Stimulated activated CD4-positive, alpha-beta T cell treated with anti-CD3 and anti-CD28 coated beads, TNF-alpha, amount 100 ng/mL, for 24 hours (primary cell): ENCODE measurements at regions not wholly inside any gene's neighbourhood (a gene's known extent, or its start where the extent isn't known, plus 50 kb on each side); places are given as distances from the start of the nearest gene placed in this dataset.

Experiments used
- DNase-seq, 3 experiments: peaks; one replicate each; pipeline ENCODE4 v3.0.0-alpha.2; 2020; ENCODE audit warnings: low read depth in 3 of 3

DNA sequence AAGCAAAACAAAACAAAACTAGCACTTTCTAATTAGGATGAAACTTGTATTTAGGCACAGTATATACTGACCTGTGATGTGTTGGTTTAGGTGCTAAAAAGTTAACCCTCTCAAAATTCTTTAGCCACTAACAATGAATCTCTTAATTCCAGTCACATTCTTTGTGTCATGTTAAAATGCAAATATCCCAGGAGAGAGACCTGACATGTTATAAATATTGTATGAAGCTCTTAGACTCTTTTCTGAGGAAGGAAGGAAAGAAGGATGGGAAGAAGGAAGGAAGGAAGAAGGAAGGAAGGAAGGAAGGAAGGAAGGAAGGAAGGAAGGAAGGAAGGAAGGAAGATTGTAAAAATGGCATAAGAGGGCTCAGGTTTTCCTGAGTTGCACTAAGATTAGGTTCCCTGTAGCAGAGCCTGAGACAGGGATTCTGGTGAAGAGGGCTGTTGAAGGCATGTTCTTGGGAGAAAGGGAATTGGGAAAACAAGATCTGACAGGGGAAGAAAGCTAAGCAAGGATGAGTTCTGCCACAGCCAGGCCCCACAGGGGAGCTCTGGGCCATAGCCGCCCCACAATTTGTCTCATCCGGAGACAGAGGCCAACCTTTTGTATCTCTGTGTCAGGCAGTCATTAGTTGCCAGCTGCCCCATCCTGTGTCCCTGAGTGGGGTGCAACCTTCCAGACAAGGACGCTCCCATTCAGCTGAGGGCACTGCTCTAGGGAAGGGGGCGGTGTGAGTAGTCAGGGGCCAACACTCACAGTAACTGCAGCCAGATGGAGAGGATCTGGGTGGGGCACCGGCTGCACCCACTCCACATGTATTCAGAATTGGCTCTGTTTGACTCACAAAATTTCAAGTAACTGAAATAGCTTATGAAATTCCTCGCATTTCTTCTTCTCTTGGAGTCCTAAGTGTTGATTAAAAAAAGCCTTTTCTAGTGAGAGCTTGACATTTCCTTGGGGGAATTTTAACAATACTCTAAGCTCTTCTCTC lies 189.3 kb upstream of the ARG1 start:
- DNase-seq: no peak

DNA sequence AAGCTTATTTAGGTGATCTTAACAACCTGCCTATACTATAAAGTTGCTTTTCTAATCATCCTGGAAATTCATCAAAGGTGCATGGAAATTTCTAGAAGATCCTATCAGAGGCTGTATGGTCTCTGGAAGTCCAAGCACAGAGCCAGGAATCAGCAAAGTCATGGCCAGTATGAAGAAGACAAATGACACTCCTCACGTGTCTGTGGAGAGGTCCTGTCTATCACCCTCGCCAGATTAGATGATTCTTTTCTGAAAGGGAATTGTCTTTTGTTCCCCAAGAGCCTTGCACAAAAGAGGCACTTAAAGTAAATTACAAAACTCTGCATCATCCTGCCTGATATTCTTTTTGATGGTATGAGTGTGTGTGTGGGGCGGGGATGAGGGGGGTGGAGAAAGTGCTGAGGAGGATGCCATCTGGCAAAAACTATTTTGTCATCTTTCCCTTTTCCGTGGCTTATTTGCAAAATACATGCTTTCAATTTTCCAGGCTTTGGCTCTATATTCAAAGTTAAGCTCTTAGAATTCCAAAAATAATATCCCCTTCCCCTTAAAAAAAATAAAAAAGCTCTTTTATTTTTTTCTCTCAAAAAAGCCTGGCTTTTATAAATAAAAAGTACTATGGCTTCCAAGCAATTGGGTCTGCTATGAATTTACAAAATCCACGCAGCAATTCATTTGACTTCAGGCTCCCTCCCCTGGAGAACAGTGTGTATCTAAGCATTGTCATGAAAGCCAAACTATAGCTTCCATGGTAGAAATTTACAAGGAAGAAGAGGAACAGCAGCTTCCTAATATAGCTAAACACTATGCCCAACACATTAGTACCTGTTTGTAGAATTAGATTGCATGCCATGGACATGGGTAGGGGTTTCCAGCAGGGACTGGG lies 185.2 kb upstream of the ARG1 start:
- no peak for DNase-seq

DNA sequence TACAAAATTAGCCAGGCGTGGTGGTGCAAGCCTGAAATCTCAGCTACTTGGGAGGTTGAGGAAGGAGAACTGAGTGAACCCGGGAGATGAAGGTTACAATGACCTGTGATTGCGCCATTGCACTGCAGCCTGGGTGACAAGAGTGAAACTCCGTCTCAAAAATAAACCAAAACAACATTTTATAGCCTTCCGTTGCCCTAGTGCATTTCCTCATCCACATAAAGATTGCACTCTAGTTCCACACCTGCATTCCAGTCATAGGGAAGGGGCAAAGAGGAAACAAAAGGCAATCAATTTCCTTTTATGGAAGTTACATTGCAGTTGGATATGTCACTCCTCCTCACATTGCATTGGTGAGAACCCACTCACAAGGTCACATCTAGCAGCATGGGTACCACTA lies 182.7 kb upstream of the ARG1 start:
- no peak for DNase-seq

DNA sequence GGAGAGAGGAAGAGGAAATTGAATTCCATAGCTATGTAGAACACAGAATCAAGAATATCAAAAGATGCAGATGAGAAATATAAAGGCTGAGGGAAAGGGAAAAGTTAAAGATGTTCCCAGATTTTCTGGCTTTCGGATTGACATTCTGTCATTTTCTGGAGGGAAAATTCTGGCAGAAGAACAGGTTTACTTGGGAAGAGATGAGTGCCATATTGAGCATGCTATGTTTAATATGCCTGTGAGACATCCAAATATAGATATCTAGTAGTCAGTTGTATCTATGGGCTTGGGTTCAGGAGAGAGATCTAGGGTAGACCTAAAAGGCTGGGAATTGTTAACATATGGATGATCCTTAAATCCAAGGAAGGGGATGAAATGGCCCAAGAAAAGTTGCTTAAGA lies 181.9 kb upstream of the ARG1 start:
- no peak for DNase-seq

DNA sequence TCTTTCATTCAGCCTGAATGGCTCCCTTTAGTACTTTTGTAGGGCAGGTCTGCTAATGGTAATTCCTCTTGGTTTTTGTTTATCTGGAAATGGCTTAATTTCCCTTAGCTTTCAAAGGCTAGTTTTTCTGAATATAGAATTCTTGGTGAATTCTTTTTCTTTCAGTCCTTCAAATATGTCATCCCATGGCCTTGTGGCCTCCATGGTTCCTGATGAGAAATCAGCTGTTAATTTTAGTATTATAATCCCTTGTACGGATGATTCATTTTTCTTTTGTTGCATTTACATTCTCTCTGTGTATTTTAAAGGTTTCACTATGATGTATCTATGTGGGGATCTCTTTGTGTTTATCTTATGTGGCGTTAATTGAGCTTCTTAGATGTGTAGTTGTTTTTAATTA lies 179.6 kb upstream of the ARG1 start:
- DNase-seq: no peak

DNA sequence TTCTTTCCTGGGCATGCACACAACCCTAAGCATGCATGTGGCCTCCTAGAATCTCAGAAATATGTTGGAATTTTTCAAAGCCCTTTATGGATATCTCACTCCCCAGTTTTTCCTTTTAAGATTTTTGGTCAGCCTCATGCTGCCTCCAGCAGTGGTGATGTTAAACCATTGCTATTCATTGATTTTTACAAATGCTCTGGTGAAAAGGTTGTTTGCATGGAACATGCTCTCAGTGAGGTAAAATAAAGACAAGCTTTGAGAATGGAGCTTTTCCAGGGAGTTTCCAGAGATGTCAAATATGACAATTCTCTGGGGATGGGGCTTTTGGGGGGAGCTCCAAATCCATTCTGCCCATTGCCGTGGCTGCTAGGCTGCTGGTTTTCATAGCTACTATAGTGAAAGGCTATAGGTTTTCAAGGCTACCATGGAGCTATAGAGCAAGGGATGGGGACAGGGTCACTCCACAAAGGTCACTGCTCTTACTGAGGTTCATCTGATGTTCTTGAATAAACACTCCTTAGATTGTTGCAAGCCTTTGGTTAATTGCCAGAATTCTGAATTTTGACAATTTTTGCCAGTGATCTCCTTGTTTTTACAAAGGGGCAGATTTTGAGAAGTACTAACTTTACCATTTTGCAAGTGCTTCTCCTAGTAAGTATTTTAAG lies 178.1 kb upstream of the ARG1 start:
- no peak for DNase-seq

DNA sequence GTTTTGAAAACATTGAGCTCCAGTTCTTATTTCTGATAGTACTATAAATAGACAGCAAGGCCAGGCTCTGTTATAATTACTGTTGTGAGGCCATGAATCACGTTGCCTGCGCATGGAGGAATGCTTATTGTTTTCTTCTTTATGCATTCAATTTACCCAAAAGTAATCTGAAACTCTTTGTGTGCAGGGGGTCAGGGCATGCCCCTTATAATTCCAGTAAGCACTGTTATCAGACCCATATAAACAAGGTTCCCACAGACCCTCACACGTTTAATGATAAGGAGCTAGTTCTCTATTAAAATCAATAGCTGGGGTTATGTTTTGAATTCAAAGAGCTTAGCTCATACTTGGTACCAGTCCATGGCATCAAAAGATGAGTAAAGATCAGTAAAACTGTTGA lies 174.8 kb upstream of the ARG1 start:
- no peak for DNase-seq

DNA sequence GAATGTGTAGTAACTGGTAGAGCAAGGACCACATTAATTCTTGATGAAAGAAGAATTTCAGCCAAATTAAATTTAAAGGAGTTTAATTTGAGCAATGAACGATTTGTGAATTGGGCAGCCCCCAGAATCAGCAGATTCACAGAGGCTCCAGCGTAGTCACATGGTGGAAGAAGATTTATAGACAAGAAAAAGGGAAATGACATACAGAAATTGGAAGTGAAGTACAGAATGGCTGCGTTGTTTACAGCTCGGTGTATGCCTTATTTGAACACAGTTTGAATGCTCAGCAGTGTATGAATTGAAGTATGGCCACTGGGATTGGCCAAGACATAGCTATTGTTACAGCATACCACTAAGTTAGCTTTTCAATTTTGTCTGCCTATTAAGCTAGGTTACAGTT lies 173.6 kb upstream of the ARG1 start:
- no peak for DNase-seq

DNA sequence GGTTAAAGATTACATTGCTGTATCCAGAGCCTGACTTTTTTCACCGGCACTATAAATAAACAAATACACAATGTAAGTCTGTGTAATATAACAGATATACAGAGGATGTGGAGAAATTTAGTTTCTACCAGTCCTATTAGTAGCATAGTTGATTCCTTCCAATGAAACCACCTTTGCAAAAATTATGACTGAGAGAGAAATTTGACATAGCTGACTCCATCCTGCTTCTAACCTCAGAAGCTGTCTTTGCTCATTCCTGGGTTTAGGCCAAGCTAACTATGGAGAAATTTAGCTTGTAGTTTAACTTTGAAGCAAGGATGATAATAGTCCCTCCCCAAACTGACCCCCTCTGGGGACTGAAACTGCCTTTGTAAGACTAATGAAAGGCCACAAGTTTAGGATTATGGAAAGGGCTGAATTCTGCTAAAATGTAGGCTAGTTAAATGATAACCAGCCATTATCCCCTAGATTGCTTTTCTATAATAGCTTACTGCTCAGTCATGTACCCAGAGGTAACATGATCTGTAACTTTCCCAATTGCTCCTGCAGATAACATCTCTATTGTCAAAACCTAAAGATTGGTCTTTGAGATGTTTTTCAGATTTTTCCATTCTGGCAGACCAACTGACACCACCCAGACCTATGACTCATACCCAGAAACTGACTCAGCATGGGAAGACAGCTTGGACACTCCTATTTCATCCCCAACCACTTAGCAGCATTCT lies 172.8 kb upstream of the ARG1 start:
- no peak for DNase-seq

DNA sequence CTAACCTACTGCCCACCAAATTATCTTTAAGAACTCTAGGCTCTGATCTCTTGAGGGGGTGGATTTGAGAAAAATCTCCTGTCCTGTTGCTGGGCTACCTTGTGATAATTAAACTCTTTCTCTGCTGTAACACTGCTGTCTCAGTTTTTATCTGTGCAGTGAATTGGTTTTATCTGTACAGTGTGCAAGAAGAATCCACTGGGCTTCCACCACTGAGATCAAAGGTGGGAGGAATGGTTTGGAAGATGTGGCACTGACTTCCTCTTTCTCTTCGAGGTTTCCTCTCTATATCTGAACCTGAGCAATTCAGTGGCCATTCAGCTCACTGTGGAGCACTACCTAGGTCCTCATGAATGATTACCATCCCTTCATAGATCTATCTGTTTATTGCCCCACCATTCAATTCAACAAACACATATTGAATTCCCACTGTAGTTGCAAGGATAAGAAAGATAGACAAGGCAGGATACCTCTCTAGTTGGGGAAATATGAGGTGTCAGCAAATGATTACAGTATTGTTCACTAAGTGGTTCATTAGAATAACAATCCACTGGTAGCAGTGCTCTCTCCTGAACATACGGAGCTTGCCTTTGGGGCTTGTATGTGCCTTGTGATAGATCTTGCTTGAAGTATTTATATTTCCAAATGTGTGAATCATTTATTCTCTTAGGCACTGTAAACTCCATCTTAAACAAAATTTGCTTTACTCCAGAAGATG lies 172.1 kb upstream of the ARG1 start:
- DNase-seq: no peak

DNA sequence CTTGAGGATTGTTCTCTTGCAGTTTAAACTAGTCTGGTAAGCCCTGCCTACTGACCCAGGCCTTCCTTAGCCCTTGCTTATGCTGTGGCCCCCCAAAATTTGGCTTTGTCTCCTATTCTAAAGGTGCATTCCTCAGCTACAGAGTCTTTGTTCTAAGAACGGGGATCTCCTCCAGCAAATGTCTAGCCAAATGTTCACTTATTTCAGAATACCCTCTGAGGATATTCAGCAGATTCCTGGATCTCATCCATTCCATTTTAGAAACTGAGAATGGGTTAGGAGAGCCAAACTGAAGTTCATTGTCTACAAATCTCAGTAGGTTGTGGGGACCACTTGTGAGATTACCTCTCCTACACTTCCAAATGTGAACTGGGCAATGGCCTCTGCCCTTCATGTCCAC lies 164.2 kb upstream of the ARG1 start:
- no peak for DNase-seq

DNA sequence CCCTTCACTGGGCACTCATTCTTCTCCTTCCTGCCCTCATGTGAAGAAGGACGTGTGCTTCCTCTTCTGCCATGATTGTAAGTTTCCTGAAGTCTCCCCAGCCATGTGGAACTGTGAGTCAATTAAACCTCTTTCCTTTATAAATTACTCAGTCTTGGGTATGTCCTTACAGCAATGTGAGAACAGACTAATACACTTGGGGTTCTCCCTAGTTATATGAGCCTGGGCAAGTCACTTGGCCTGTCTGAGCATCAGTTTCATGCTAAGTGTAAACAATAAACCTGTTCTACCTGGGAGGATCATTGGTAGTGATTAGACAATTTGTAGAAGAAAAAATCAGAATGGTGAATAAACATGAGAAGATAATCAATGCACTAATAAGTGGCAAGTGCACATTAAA lies 162.2 kb upstream of the ARG1 start:
- no peak for DNase-seq

DNA sequence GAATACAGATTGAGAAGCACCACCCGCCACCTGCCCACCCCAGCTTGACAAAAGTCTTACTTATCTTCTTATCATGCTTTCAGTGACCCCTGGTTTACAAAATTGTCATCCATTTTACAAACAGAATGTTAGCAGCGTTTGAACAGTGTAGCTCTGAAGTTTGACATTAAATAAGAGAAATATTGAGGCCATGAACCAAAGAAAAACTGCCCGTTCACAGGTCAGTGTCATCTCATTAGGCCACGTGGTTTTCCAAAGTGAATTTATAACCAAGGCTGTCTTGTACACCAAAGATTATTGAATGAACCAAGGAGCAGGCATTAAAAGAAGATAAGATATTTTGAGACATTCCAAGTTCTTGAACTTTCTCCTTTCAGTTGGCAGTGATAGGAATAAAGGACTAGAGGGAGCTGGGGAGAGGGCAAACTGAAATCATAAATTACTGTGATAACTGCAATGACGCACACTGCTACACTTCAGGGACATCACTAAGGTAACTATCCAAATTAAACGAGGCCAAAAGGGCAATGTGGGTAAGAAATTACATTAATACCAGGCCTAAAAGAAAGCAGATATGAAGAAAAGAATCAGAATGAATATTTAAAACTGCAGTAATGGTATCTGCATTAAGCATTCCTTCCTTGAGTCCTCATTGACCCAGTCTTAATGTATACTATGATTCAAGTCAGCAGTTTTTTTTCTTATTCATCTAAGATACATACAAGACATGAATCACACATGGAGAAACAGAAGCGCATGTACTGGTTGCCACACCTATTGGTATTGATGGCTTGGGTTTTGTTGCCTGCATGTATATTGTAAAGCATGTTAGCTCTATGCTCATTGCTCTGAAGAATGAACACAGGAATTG lies 159.8 kb upstream of the ARG1 start:
- no peak for DNase-seq

DNA sequence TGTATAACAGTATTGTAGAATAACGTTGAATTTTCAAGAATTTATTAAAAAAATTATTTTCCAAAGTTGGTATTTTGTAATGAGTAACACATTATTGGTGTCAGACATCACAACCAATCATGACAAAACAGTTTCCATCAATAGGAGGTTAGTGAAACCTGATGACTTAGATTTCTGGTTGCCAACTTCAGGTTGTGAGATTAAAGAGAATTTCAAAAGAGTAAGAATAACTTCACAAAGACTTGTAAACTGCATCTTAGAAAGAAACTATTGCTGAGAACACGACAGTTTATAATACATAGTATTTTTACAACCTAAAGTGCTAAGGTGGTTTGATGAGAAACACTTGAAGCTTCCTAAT lies 159.2 kb upstream of the ARG1 start:
- DNase-seq: no peak

DNA sequence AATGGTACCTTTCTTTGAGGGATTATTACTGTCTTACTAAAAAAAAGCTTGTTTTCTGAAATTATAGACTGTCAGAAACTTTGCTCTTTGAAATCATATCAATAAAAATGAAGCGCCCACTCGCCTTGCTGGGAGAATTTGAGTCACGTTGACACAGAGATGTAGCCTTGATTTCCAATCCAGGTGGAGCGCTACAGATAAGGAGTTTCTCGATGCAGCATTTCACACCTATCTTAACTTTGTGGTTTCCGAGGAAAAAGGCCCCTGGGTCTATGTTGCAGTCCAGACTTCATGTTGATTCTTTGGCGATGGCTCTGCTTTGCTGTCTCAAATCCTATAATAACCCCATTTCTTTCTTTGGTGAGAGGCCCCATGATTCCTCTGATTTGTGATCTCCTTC lies 158.1 kb upstream of the ARG1 start:
- DNase-seq: peak in 1 of 3 experiments; percentile 14

DNA sequence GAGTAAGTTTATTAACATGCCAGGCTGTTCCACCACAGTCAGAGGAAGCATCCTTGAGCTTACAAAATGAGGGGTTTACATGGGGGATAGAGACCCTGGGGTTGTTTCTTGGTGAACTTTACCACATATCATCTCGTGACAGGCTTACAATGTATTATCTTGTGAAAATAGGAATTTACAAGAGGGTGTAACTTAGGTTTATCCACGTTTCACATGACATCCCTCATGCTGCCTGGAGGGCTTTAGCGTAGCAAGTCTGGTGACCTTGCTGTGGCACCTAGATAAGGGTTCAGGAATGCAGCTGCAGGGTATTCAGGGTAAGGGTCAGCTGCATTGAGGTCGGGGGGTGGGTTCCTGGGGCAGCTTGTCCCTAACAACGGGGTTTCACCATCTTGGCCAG lies 154.6 kb upstream of the ARG1 start:
- DNase-seq: no peak

DNA sequence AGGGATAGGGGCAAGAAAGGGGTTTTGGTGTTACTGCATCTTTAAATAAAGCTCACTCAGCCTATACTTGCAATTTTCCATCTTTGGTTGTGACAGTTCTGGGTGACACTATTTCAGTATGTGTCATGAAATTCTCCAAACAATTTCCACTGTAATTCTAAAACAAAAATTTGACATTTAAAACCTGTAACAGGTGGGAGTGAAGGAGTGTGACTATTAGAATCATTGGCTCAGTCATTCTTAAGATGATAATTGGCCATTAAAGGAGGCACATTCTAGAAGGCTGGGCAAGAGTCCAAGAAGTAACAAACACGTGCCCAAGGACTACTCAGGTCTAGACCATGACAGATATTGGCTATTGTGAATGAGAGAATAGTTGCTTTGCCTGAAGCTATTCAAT lies 153.3 kb upstream of the ARG1 start:
- no peak for DNase-seq

DNA sequence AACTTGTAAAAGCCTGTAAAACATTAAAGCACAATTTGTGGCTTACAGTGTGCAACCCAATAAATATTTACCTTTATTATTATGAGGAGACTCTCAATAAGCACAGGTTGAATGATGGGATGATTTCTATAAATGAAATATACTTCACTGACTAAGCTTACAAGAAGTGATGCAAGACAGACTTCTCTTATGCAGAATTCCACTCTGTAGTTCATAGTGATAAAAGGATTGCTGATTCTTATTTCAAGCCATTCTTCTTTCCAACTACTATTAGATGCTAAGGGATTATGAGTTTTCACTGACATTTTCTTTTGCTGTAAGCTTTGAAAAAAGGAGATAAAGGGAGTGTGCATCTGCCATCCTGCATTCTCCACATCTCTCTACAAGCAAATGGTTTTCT lies 149.0 kb upstream of the ARG1 start:
- no peak for DNase-seq

DNA sequence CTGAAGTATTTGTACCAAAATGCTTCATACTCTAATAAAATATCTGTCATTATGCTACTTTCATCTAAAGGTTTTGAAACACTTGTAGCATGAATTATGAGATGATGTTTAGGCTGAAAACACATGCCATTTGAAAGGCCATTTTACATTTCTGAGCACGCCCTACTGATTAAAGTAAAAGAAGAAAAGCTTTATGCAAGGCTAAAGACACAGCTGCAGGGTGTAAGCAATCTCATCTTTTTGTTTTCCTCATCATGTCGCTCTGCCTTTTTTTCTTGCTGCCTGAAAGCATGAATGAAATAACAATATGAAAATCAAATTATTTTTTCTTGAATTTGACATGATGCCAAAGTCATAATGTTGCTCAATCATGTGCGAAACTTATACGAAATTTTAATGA lies 148.6 kb upstream of the ARG1 start:
- no peak for DNase-seq

DNA sequence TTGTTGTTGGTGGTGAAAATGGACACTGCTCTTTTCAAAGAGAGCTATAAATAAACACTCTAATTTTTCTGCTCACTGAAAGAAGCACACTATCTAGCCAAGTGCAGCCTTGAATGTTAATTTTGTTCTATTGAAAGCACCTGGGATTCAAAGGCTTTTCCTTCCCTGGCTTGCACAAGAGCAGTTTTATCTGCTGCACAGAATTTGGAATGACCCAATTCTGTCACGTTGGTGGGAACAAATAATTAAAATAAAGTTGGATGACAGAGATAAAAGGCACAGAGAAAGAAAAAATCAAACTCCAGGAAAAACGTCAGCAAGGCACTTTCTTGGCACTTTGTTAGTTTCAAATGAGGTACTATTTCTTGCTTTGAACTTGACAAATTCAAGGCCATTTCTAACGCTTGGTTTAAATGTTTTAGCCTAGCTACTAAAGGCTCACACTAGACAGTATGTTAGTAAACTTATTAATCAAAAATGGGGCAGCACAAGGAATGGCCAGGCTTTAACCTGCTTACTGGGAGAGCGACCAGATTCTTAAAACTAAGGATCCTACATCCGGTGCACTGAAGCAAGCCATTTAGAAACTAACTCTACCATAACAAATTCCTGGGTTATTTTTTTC lies 145.5 kb upstream of the ARG1 start:
- no peak for DNase-seq
